ENCODE measurements at regions not wholly inside any gene's neighbourhood (a gene's known extent, or its start where the extent isn't known, plus 50 kb on each side); places are given as distances from the start of the nearest gene placed in this dataset.

- TF ChIP-seq ZNF274 (IDR thresholded peaks at IDR 0.05; ENCODE audit: low read depth, low read length), result no peak
- TF ChIP-seq YY1 (IDR thresholded peaks at IDR 0.05; ENCODE audit: insufficient read depth, insufficient read length), result no peak
- no peak for TF ChIP-seq SUZ12 (IDR thresholded peaks at IDR 0.05; ENCODE audit: extremely low read depth, insufficient read depth, insufficient read length)
Observed at GRCh38 chr2:137870682-137871081, 93.6 kb upstream of the HNMT start.

Data from NT2/D1 (cell line).